Endodermal cell (in vitro differentiated cells): ENCODE measurements at regions not wholly inside any gene's neighbourhood (a gene's known extent, or its start where the extent isn't known, plus 50 kb on each side); places are given as distances from the start of the nearest gene placed in this dataset.

Experiments
- DNase-seq: peaks from one replicate; pipeline ENCODE4 v3.0.0-alpha.2; 2017
- H3K27ac ChIP-seq: 2 replicates; pipeline ENCODE4 v1.5.1; 2013; ENCODE audit warnings: mild to moderate bottlenecking, low read depth, low read length, moderate library complexity
- H3K27me3 ChIP-seq: 2 replicates; pipeline ENCODE4 v1.6.1; 2013; ENCODE audit warnings: mild to moderate bottlenecking, low read length, moderate library complexity; ENCODE audit not compliant: insufficient read depth, control insufficient read depth, poor library complexity, severe bottlenecking
- H3K36me3 ChIP-seq: 2 replicates; pipeline ENCODE4 v1.7.0; 2013; ENCODE audit warnings: mild to moderate bottlenecking, low read length, moderate library complexity; ENCODE audit not compliant: control insufficient read depth, insufficient read depth
- H3K4me1 ChIP-seq: one replicate; pipeline ENCODE4 v1.7.0; 2013; ENCODE audit warnings: low read length; ENCODE audit not compliant: control insufficient read depth, insufficient read depth
- H3K4me3 ChIP-seq: 2 replicates; pipeline ENCODE4 v1.5.1; 2013; ENCODE audit warnings: mild to moderate bottlenecking, low read length, moderate library complexity
- H3K9ac ChIP-seq: 2 replicates; pipeline ENCODE4 v1.6.1; 2013; ENCODE audit warnings: mild to moderate bottlenecking, low read length, moderate library complexity; ENCODE audit not compliant: poor library complexity, severe bottlenecking; ENCODE audit errors: extremely low read depth
- H3K9me3 ChIP-seq: 2 replicates; pipeline ENCODE4 v1.6.1; 2013; ENCODE audit warnings: mild to moderate bottlenecking, low read length, moderate library complexity; ENCODE audit not compliant: control insufficient read depth
- H3K27ac Mint-ChIP-seq: 2 replicates; pipeline ENCODE4 v1.8.0; 2020; ENCODE audit warnings: mixed read lengths
- H3K27me3 Mint-ChIP-seq: 2 replicates; pipeline ENCODE4 v1.8.0; 2021; ENCODE audit warnings: mild to moderate bottlenecking, mixed read lengths; ENCODE audit not compliant: insufficient read depth
- H3K36me3 Mint-ChIP-seq: 2 replicates; pipeline ENCODE4 v1.8.0; 2020; ENCODE audit warnings: low read depth, mixed read lengths
- H3K4me1 Mint-ChIP-seq: 2 replicates; pipeline ENCODE4 v1.8.0; 2020; ENCODE audit warnings: mixed read lengths
- H3K4me3 Mint-ChIP-seq: 2 replicates; pipeline ENCODE4 v1.8.0; 2020; ENCODE audit warnings: mild to moderate bottlenecking, moderate library complexity, mixed read lengths
- H3K9me3 Mint-ChIP-seq: 2 replicates; pipeline ENCODE4 v1.8.0; 2020; ENCODE audit warnings: mild to moderate bottlenecking, mixed read lengths
- CTCF ChIP-seq: fragments of 200-600 bp; sonication (generic); conservative IDR thresholded peaks from 2 replicates; pipeline ENCODE4 v1.5.0; 2021; ENCODE audit warnings: antibody characterized with exemption, mild to moderate bottlenecking
- WGBS, 2 experiments: methylation state at CpG; one replicate each; pipeline versions ENCODE4 v1.1.5 to v1.1.7; 2013; ENCODE audit warnings: missing lambda C conversion rate in 2 of 2, mixed read lengths in 1 of 2; ENCODE audit not compliant: insufficient coverage in 1 of 2, insufficient read length in 1 of 2; 5-methylcytosine and 5-hydroxymethylcytosine counted together

- Histone ChIP-seq H3K4me1 (no peaks in the 10 kb centered on the region), H3K27ac (no peak overlapping the region), H3K4me3 (no peak overlapping the region), H3K9ac (no peak overlapping the region), H3K27me3 (no peaks in the 10 kb centered on the region), H3K36me3 (no peaks in the 10 kb centered on the region), H3K9me3 (no peaks in the 10 kb centered on the region)
- Mint-ChIP-seq H3K27me3 (no peaks in the 10 kb centered on the region), H3K9me3 (no peaks in the 10 kb centered on the region), H3K36me3 (no peaks in the 10 kb centered on the region), H3K4me1 (no peaks in the 10 kb centered on the region), H3K4me3 (no peak overlapping the region), H3K27ac (no peak overlapping the region)
- DNase-seq = no peak
- TF ChIP-seq CTCF = no peak
- 99 to 100% methylated on average over 3 to 4 of the region's 4 CpGs for WGBS, 2 experiments
These were observed 117.4 kb upstream of the CHRM3 start for GRCh38 chr1:239268941-239269340.

GRCh38 chr1:239268007-239268406 lies 118.4 kb upstream of the CHRM3 start:
- no peaks in the 10 kb centered on the region for H3K4me1 Mint-ChIP-seq
- Histone ChIP-seq H3K9me3 (no peaks in the 10 kb centered on the region), H3K27me3 (no peaks in the 10 kb centered on the region), H3K36me3 (no peaks in the 10 kb centered on the region), H3K27ac (no peak overlapping the region), H3K4me3 (no peak overlapping the region), H3K9ac (no peak overlapping the region), H3K4me1 (no peaks in the 10 kb centered on the region)
- H3K4me3 Mint-ChIP-seq = no peak overlapping the region
- no peak for TF ChIP-seq CTCF
- H3K27ac Mint-ChIP-seq = no peak overlapping the region
- H3K27me3 Mint-ChIP-seq = no peaks in the 10 kb centered on the region
- H3K9me3 Mint-ChIP-seq = no peaks in the 10 kb centered on the region
- DNase-seq = no peak
- 90 to 92% methylated on average over 3 to 6 of the region's 6 CpGs for WGBS, 2 experiments
- no peaks in the 10 kb centered on the region for H3K36me3 Mint-ChIP-seq

- Histone ChIP-seq H3K9me3 (no peaks in the 10 kb centered on the region), H3K4me3 (no peak overlapping the region), H3K27me3 (no peaks in the 10 kb centered on the region), H3K4me1 (peaks cover 3% of the 10 kb centered on the region), H3K36me3 (no peaks in the 10 kb centered on the region), H3K27ac (no peak overlapping the region), H3K9ac (no peak overlapping the region)
- DNase-seq = no peak
- H3K4me1 Mint-ChIP-seq = peaks cover 6% of the 10 kb centered on the region
- H3K27ac Mint-ChIP-seq = no peak overlapping the region
- no peaks in the 10 kb centered on the region for H3K27me3 Mint-ChIP-seq
- no peak for TF ChIP-seq CTCF
- H3K4me3 Mint-ChIP-seq = no peak overlapping the region
- H3K36me3 Mint-ChIP-seq = no peaks in the 10 kb centered on the region
- 88% methylated on average over 5 of the region's 5 CpGs for WGBS, 2 experiments
- no peaks in the 10 kb centered on the region for H3K9me3 Mint-ChIP-seq
These were observed 122.6 kb upstream of the CHRM3 start for GRCh38 chr1:239263801-239264200.
